AG20443 (cell line): ENCODE measurements at regions not wholly inside any gene's neighbourhood (a gene's known extent, or its start where the extent isn't known, plus 50 kb on each side); places are given as distances from the start of the nearest gene placed in this dataset.

ENCODE experiments used
- DNase-seq: peaks from one replicate; pipeline ENCODE4 v3.0.0; 2012; ENCODE audit warnings: low spot score, mixed read lengths

- no peak for DNase-seq
Observed at GRCh38 chr16:86041215-86041614, 142.3 kb downstream of the IRF8 start.

- DNase-seq, result no peak
Observed at GRCh38 chr16:86041807-86042206, 142.8 kb downstream of the IRF8 start.

- DNase-seq, result no peak
Observed at GRCh38 chr16:86042393-86042792, 143.4 kb downstream of the IRF8 start.

GRCh38 chr16:86042996-86043725, 144.2 kb downstream of the IRF8 start:
- DNase-seq, result no peak

GRCh38 chr16:86044241-86044671, 145.3 kb downstream of the IRF8 start:
- DNase-seq, result peak; percentile 70

- DNase-seq, result no peak
Observed at GRCh38 chr16:86044881-86045590, 146.1 kb downstream of the IRF8 start.

GRCh38 chr16:86045591-86045971, 146.6 kb downstream of the IRF8 start:
- DNase-seq, result no peak

GRCh38 chr16:86046026-86046425, 147.1 kb downstream of the IRF8 start:
- DNase-seq, result no peak

- no peak for DNase-seq
Observed at GRCh38 chr16:86046667-86047270, 147.8 kb downstream of the IRF8 start.

- DNase-seq, result no peak
Observed at GRCh38 chr16:86048221-86048620, 149.3 kb downstream of the IRF8 start.

GRCh38 chr16:86048882-86049585, 150.1 kb downstream of the IRF8 start:
- no peak for DNase-seq

- no peak for DNase-seq
Observed at GRCh38 chr16:86049641-86050040, 150.7 kb downstream of the IRF8 start.

- no peak for DNase-seq
Observed at GRCh38 chr16:86050111-86050510, 151.1 kb downstream of the IRF8 start.

GRCh38 chr16:86050591-86051367, 151.8 kb downstream of the IRF8 start:
- DNase-seq, result no peak

GRCh38 chr16:86051368-86052114, 152.6 kb downstream of the IRF8 start:
- no peak for DNase-seq

- no peak for DNase-seq
Observed at GRCh38 chr16:86052115-86052670, 153.2 kb downstream of the IRF8 start.

GRCh38 chr16:86052926-86053325, 154.0 kb downstream of the IRF8 start:
- no peak for DNase-seq

- no peak for DNase-seq
Observed at GRCh38 chr16:86059253-86060171, 160.6 kb downstream of the IRF8 start.
